ENCODE measurements at regions not wholly inside any gene's neighbourhood (a gene's known extent, or its start where the extent isn't known, plus 50 kb on each side); places are given as distances from the start of the nearest gene placed in this dataset.

DNA sequence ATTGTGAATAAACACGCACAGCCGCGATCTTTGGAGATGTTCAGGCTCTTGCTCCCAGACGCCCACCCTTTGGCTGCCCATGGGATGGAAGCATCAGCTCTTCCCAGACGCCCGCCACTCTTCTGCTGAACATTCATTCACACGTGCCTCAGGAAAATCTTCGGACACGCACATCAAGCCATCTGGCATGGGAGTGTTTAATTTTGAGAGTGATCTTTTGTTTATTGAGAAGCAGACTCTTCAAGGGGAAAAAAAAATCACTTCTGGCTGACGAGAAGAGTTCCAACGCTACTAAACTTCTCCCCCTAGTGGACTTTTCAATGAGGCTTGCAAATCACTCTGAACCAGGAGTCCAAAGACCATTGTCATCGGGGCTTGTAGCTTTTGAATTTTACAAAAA is 62.0 kb upstream of the NUDT7 start:
- DNase-seq (no peak), ATAC-seq (ENCODE audit: low read depth) (no peak)
- Mint-ChIP-seq H3K36me3 (ENCODE audit: low read depth) (no peaks in the 10 kb centered on the region), H3K9me3 (peaks cover 20% of the 10 kb centered on the region), H3K27me3 (peaks cover 4% of the 10 kb centered on the region), H3K4me1 (no peaks in the 10 kb centered on the region), H3K4me3 (no peak overlapping the region), H3K27ac (no peak overlapping the region)
- TF ChIP-seq CTCF (IDR thresholded peaks at IDR 0.05): no peak
- ChIA-PET CTCF (no interaction called here), POLR2A (no interaction called here)
- intact Hi-C loops (cut with micrococcal nuclease): no loop called here

DNA sequence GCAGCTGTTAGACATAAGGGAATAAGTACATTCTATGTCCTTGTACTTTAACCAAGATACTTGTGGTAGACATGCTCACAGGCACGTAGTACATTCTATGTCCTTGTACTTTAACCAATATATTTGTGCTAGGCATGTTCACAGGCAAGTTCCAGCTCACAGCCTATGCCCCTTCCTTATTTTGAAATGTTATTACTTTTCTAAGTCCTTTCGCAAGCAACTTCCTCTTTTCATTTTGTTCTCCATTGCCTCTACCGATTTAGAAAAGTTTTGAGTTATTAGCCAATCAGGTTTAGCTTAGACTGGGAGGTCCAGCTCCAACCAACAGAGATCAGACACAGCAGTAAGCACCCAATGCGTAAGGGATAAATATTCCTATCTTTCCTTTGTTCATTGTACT is 60.1 kb upstream of the NUDT7 start:
- ChIA-PET POLR2A (no interaction called here), CTCF (no interaction called here)
- DNase-seq (no peak), ATAC-seq (ENCODE audit: low read depth) (no peak)
- TF ChIP-seq CTCF (IDR thresholded peaks at IDR 0.05): no peak
- no peaks in the 10 kb centered on the region for H3K36me3 Mint-ChIP-seq (ENCODE audit: low read depth)
- H3K27me3 Mint-ChIP-seq: peaks cover 4% of the 10 kb centered on the region
- H3K27ac Mint-ChIP-seq: no peak overlapping the region
- H3K9me3 Mint-ChIP-seq: peaks cover 20% of the 10 kb centered on the region
- no peaks in the 10 kb centered on the region for H3K4me1 Mint-ChIP-seq
- intact Hi-C loops (cut with micrococcal nuclease): no loop called here
- H3K4me3 Mint-ChIP-seq: no peak overlapping the region

DNA sequence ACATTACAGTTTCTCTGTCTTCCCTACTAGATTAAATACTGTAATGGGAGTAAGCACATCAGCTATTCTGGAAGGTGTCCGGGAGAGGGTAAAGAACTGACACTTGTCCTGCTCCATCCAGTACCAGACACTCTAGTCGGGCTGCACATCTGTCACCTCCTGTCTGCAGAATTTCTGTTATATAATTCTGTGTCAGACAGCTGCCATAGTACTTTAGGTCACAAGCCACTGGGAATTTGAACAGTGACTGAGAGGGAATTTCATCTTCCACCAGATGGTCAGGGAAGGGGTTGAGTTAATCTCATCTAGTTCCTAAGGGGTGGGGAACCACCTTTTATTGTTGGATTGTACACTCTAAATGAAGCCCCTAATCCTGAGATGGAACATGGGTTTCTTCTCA is 58.6 kb upstream of the NUDT7 start:
- H3K36me3 Mint-ChIP-seq (ENCODE audit: low read depth): no peaks in the 10 kb centered on the region
- ATAC-seq (ENCODE audit: low read depth) (no peak), DNase-seq (no peak)
- POLR2A ChIA-PET: no interaction called here
- CTCF ChIA-PET: no interaction called here
- TF ChIP-seq CTCF (IDR thresholded peaks at IDR 0.05): no peak
- no peaks in the 10 kb centered on the region for H3K4me1 Mint-ChIP-seq
- H3K4me3 Mint-ChIP-seq: no peak overlapping the region
- H3K27me3 Mint-ChIP-seq: peaks cover 4% of the 10 kb centered on the region
- H3K9me3 Mint-ChIP-seq: peaks cover 20% of the 10 kb centered on the region
- no peak overlapping the region for H3K27ac Mint-ChIP-seq
- intact Hi-C loops (cut with micrococcal nuclease): no loop called here

- Mint-ChIP-seq H3K36me3 (ENCODE audit: low read depth) (no peaks in the 10 kb centered on the region), H3K9me3 (peaks cover 15% of the 10 kb centered on the region), H3K27ac (no peak overlapping the region), H3K4me3 (no peak overlapping the region), H3K27me3 (peaks cover 10% of the 10 kb centered on the region), H3K4me1 (no peaks in the 10 kb centered on the region)
- ChIA-PET POLR2A (no interaction called here), CTCF (no interaction called here)
- ATAC-seq (ENCODE audit: low read depth) (no peak), DNase-seq (no peak)
- intact Hi-C loops (cut with micrococcal nuclease): no loop called here
- TF ChIP-seq CTCF (IDR thresholded peaks at IDR 0.05): no peak
These were observed 55.5 kb upstream of the NUDT7 start for GRCh38 chr16:77666771-77667170.

- ChIA-PET CTCF (no interaction called here), POLR2A (interaction anchor here (0.6 kb wide), 1 partner anchor 445 kb away, joined by 3 read pairs; no protein-coding TSS in a partner anchor)
- no peak overlapping the region for H3K4me3 Mint-ChIP-seq
- H3K9me3 Mint-ChIP-seq: peaks cover 6% of the 10 kb centered on the region
- H3K36me3 Mint-ChIP-seq (ENCODE audit: low read depth): no peaks in the 10 kb centered on the region
- no peak for DNase-seq
- H3K4me1 Mint-ChIP-seq: no peaks in the 10 kb centered on the region
- intact Hi-C loops (cut with micrococcal nuclease): no loop called here
- H3K27ac Mint-ChIP-seq: no peak overlapping the region
- ATAC-seq (ENCODE audit: low read depth): no peak
- no peak for TF ChIP-seq CTCF (IDR thresholded peaks at IDR 0.05)
- peaks cover 10% of the 10 kb centered on the region for H3K27me3 Mint-ChIP-seq
These were observed 54.1 kb upstream of the NUDT7 start for GRCh38 chr16:77668201-77668600.
